Hepatocyte (in vitro differentiated cells): ENCODE measurements at regions not wholly inside any gene's neighbourhood (a gene's known extent, or its start where the extent isn't known, plus 50 kb on each side); places are given as distances from the start of the nearest gene placed in this dataset.

ENCODE experiments used
- DNase-seq: peaks from one replicate; pipeline ENCODE4 v3.0.0-alpha.2; 2016; ENCODE audit warnings: low spot score
- H2AFZ ChIP-seq: fragments of 200-600 bp; sonication (generic); 2 replicates; pipeline ENCODE4 v1.6.0; 2016; ENCODE audit warnings: antibody characterized with exemption, mild to moderate bottlenecking
- H3K27ac ChIP-seq: fragments of 200-600 bp; sonication (generic); 2 replicates; pipeline ENCODE4 v1.5.1; 2016; ENCODE audit warnings: mild to moderate bottlenecking
- H3K27me3 ChIP-seq: fragments of 200-600 bp; sonication (generic); 2 replicates; pipeline ENCODE4 v1.6.1; 2016
- H3K36me3 ChIP-seq: fragments of 200-600 bp; sonication (generic); replicated peaks from 2 replicates; pipeline ENCODE4 v1.5.1; 2016; ENCODE audit warnings: low read depth; ENCODE audit not compliant: insufficient read depth
- H3K4me1 ChIP-seq: fragments of 200-600 bp; sonication (generic); 2 replicates; pipeline ENCODE4 v1.5.1; 2016; ENCODE audit warnings: mild to moderate bottlenecking, moderate library complexity; ENCODE audit not compliant: insufficient read depth
- H3K4me2 ChIP-seq: fragments of 200-600 bp; sonication (generic); 2 replicates; pipeline ENCODE4 v1.6.0; 2016
- H3K4me3 ChIP-seq: fragments of 200-600 bp; sonication (generic); 2 replicates; pipeline ENCODE4 v1.5.1; 2016; ENCODE audit warnings: mild to moderate bottlenecking
- H3K79me2 ChIP-seq: fragments of 200-600 bp; sonication (generic); 2 replicates; pipeline ENCODE4 v1.6.0; 2017; ENCODE audit warnings: mild to moderate bottlenecking
- H3K9me2 ChIP-seq: fragments of 200-600 bp; sonication (generic); replicated peaks from 2 replicates; pipeline ENCODE4 v1.6.0; 2017; ENCODE audit warnings: mild to moderate bottlenecking; ENCODE audit not compliant: insufficient read depth
- H3K9me3 ChIP-seq: fragments of 200-600 bp; sonication (generic); 2 replicates; pipeline ENCODE4 v1.5.1; 2016; ENCODE audit warnings: low read depth, mild to moderate bottlenecking
- H4K20me1 ChIP-seq: fragments of 200-600 bp; sonication (generic); 2 replicates; pipeline ENCODE4 v1.6.0; 2016; ENCODE audit warnings: mild to moderate bottlenecking; ENCODE audit not compliant: insufficient read depth, poor library complexity, severe bottlenecking
- EZH2 ChIP-seq: fragments of 200-600 bp; sonication (generic); IDR thresholded peaks from 2 replicates; pipeline ENCODE4 v1.6.1; 2016; ENCODE audit warnings: antibody characterized with exemption, mild to moderate bottlenecking, borderline replicate concordance
- EZH2phosphoT487 ChIP-seq: fragments of 200-600 bp; sonication (generic); IDR thresholded peaks from one replicate; pipeline ENCODE4 v1.6.1; 2018; ENCODE audit warnings: antibody characterized with exemption, mild to moderate bottlenecking, low read depth, moderate library complexity; ENCODE audit not compliant: unreplicated experiment, severe bottlenecking
- WGBS: methylation state at CpG from one replicate; pipeline ENCODE4 v1.1.6; 2016; ENCODE audit warnings: low lambda C conversion rate; ENCODE audit errors: missing lambda C conversion rate; 5-methylcytosine and 5-hydroxymethylcytosine counted together
- TF ChIP-seq, protein P1 (sequence below): fragments of 200-600 bp; sonication (generic); IDR thresholded peaks from 2 replicates; pipeline ENCODE4 v1.5.1; 2016; ENCODE audit warnings: antibody characterized with exemption, mild to moderate bottlenecking; ENCODE audit not compliant: poor library complexity

DNA sequence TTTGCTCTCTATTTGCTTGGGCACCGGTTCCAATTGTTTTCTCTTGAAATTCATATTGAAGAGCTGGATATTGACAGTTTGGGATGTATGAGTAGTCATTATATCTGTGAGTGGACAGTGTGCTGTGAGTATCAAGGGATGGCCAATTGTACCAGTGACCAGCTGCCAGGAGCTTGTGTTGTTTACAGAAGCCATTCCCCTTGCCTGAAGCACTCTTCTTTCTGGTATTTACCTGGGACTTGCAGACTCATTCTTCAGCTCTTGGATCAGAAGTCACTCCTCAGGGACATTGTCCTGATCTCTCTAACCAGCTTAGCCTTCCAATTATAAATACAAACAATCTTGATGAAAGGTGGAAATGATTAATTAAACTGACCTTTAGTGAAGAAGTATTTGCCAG lies 438.3 kb upstream of the LRATD1 start:
- Histone ChIP-seq H3K9me3 (no peaks in the 10 kb centered on the region), H3K27ac (no peak overlapping the region), H4K20me1 (no peaks in the 10 kb centered on the region), H3K27me3 (no peaks in the 10 kb centered on the region), H3K4me3 (no peak overlapping the region), H3K36me3 (no peaks in the 10 kb centered on the region), H3K9me2 (no peaks in the 10 kb centered on the region), H2AFZ (no peak overlapping the region), H3K79me2 (no peaks in the 10 kb centered on the region), H3K4me2 (no peak overlapping the region), H3K4me1 (no peaks in the 10 kb centered on the region)
- no peak for TF ChIP-seq EZH2phosphoT487
- TF ChIP-seq, protein P1, sequence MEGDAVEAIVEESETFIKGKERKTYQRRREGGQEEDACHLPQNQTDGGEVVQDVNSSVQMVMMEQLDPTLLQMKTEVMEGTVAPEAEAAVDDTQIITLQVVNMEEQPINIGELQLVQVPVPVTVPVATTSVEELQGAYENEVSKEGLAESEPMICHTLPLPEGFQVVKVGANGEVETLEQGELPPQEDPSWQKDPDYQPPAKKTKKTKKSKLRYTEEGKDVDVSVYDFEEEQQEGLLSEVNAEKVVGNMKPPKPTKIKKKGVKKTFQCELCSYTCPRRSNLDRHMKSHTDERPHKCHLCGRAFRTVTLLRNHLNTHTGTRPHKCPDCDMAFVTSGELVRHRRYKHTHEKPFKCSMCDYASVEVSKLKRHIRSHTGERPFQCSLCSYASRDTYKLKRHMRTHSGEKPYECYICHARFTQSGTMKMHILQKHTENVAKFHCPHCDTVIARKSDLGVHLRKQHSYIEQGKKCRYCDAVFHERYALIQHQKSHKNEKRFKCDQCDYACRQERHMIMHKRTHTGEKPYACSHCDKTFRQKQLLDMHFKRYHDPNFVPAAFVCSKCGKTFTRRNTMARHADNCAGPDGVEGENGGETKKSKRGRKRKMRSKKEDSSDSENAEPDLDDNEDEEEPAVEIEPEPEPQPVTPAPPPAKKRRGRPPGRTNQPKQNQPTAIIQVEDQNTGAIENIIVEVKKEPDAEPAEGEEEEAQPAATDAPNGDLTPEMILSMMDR = no peak
- no peak for DNase-seq
- 79% methylated on average over 1 of the region's 1 CpG for WGBS

DNA sequence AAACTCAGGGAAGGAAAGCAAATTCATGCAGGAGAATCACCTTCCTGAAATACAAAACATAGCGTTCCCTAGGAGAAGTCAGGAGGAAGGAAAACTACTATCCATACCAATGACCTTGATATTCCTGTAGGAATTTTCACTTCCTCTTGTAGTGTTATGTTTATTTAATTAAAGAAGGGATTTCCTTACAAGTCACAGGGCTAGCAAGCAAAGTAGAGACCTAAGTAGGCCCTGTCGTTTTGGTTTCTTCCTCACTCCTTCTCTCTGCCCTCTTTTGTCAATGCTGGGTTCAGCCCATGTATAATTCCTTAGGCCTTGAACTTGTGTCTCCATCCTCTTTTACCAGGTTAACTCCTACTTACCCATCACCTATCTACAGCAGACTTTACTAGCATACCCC lies 435.2 kb upstream of the LRATD1 start:
- H4K20me1 ChIP-seq = no peaks in the 10 kb centered on the region
- H3K27me3 ChIP-seq = no peaks in the 10 kb centered on the region
- H2AFZ ChIP-seq = no peak overlapping the region
- H3K4me2 ChIP-seq = no peak overlapping the region
- H3K4me1 ChIP-seq = no peaks in the 10 kb centered on the region
- no peaks in the 10 kb centered on the region for H3K36me3 ChIP-seq
- 71% methylated on average over 2 of the region's 2 CpGs for WGBS
- H3K79me2 ChIP-seq = no peaks in the 10 kb centered on the region
- no peak for DNase-seq
- H3K4me3 ChIP-seq = no peak overlapping the region
- H3K9me2 ChIP-seq = no peaks in the 10 kb centered on the region
- no peaks in the 10 kb centered on the region for H3K9me3 ChIP-seq
- no peak overlapping the region for H3K27ac ChIP-seq
- TF ChIP-seq, protein P1 = no peak
- TF ChIP-seq EZH2phosphoT487 (no peak), EZH2 (no peak)

DNA sequence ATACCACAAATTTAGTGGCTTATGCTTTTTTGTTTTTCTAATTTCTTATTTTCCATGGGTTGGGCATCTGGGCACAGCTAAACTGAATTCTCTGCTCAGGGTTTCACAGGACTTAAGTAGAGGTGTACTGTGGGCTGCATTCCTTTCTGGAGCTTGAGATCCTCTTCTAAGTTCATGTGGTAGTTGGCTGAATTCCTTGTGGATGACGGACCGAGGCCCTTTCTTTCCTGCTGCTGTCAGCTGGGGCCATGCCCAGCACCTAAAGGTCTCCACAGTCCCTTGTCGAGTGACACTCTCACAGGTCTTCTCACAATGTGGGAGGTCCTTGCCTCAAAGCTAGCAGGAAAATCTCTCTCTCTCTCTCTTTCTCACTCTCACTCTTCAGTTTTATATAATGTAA lies 433.5 kb upstream of the LRATD1 start:
- Histone ChIP-seq H3K9me2 (no peaks in the 10 kb centered on the region), H2AFZ (no peak overlapping the region), H4K20me1 (no peaks in the 10 kb centered on the region), H3K9me3 (no peaks in the 10 kb centered on the region), H3K36me3 (no peaks in the 10 kb centered on the region), H3K4me3 (no peak overlapping the region), H3K4me1 (no peaks in the 10 kb centered on the region), H3K79me2 (no peaks in the 10 kb centered on the region), H3K27me3 (no peaks in the 10 kb centered on the region), H3K27ac (no peak overlapping the region), H3K4me2 (no peak overlapping the region)
- no peak for DNase-seq
- TF ChIP-seq, protein P1 = no peak
- TF ChIP-seq EZH2phosphoT487 (no peak), EZH2 (no peak)
- WGBS = 83% methylated on average over 3 of the region's 3 CpGs

DNA sequence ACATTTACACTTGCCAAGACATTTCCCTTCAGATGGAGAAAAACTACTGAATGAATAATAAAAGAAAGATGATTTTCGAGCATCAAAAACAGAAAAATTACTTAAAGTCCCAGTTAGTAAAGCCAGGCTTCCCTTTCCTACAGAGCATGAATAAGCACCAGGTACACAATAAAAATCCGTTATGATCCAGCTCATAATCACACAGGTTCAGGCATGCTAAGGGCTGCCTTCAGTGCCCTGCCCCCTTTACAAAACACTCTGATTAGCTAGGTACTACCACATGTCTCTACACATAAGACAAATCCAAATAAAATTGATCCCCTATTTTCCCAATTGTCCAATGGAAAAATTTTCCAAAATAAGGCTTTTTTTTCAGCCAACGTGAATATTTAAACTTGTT lies 413.2 kb upstream of the LRATD1 start:
- TF ChIP-seq, protein P1 = no peak
- TF ChIP-seq EZH2 = no peak
- TF ChIP-seq EZH2phosphoT487 = no peak
- Histone ChIP-seq H3K36me3 (no peaks in the 10 kb centered on the region), H3K79me2 (no peaks in the 10 kb centered on the region), H3K27ac (no peak overlapping the region), H3K9me3 (no peaks in the 10 kb centered on the region), H3K4me1 (no peaks in the 10 kb centered on the region), H2AFZ (no peak overlapping the region), H3K27me3 (no peaks in the 10 kb centered on the region), H4K20me1 (no peaks in the 10 kb centered on the region), H3K9me2 (no peaks in the 10 kb centered on the region), H3K4me3 (no peak overlapping the region), H3K4me2 (no peak overlapping the region)
- WGBS = 86% methylated on average over 3 of the region's 3 CpGs
- no peak for DNase-seq
